HTR-8/SVneo (cell line): ENCODE measurements at regions not wholly inside any gene's neighbourhood (a gene's known extent, or its start where the extent isn't known, plus 50 kb on each side); places are given as distances from the start of the nearest gene placed in this dataset.
"Not testable (repeated sequence)": the region's sequence is repeated elsewhere in the genome, so short reads cannot be mapped to it uniquely, and the experiment has no call there.

Experiments
- DNase-seq: peaks from one replicate; pipeline ENCODE4 v3.0.0; 2011; ENCODE audit warnings: low spot score, mixed read lengths; ENCODE audit not compliant: insufficient read length
- FAIRE-seq: peaks from 2 replicates; lab custom pipeline; 2011; peaks lifted over from hg19 to GRCh38; lab: Jason Lieb, UNC

DNA sequence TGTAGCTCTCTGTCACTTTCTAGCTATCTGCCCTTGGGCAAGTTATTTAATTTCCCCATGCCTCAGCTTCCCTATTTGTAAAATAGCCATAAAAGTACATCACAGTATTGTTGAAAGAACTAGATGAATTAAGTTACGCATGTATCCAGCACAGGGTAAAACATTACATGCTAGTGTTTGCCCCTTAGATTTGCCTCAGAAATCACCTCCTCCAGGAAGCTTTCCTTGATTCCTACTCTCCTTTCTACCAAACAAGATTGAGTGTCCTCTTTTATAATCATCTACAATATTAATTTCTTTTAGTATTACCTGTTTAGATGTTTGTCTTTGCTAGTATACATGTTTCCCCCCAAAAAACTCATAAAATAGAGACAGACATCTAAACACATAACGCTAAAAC, 369.5 kb downstream of the GBA3 start:
- no peak for FAIRE-seq
- no peak for DNase-seq

DNA sequence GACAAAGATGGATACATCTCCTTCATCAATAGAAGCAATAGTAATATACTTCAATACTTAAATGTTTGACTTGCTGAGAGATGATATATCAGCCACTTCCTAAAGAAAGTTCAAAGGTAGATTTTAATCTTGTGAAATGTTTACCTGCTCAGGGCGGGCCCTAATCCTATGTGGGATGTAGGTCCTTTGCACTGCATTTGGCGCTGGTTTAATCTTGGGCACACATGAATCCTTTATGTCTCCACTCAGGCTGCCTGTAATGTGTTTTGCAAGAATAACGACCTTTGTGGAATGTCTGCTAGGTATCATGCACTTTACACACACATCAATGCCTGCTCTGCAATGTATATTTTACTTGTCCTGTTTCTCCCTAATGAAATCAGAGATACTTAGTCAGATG, 368.7 kb downstream of the GBA3 start:
- no peak for DNase-seq

DNA sequence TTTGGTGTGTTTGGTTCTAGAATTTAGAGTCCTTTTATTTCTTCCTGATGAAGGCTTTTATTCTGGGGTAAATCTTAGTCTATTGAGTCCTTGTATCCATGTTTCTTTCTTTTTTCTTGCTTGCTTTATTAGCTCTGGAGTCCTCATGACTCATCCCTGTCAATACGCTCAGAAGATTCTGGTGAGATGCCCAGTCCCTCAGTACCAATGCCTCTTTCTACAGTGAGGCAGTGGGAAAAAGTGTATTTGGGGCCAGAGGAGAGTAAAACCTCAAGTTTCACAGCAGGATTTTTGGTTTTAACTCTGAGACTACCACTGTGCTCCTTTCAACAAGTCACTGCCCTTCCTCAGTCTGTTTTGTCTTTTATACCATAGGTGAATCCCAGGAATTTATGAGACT, 368.0 kb downstream of the GBA3 start:
- DNase-seq (no peak), FAIRE-seq (no peak)

More for the DNA sequence above, 368.7 kb downstream of the GBA3 start:
- no peak for FAIRE-seq

- no peak for FAIRE-seq
- DNase-seq: no peak
Measured at GRCh38 chr4:23058165-23058776, 365.5 kb downstream of the GBA3 start.

- FAIRE-seq (no peak), DNase-seq (no peak)
Measured at GRCh38 chr4:23041501-23041900, 348.8 kb downstream of the GBA3 start.

DNA sequence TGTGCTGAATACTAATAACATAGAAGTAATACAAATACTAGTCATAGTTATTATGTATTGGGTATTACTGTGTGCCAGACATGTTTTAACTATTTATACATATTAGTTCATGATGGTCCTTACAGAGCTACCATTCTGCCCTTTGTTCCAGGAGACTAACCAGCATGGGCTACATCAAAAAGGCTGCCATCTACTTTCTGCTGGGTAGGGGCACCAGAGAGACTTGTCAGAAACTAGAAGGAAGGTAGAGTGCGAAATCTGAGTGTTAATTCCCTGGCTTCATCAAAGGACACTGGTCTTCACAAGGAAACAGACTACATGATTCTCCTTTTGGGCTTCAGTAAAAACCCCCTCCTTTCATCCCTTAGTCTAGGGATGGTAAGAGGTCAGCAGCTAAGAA, 347.8 kb downstream of the GBA3 start:
- DNase-seq: no peak
- FAIRE-seq: no peak

DNA sequence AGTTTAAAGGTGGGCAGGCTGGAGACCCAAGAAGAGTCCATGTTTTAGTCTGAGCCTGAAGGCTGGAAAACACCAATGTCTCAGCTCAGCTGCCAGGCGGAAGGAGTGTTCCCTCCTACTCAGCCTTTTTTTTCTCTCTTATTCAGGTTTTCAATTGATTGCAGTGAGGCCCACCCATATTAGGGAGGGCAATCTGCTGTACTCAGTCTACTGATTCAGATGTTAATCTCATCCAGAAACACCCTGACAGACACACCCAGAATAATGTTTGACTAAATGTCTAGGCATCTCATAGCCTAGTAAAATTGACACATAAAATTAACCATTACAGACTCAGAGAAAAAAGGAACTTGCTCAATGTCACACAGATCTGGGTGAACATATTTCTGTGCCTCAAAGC, 347.1 kb downstream of the GBA3 start:
- DNase-seq: no peak
- no peak for FAIRE-seq

GRCh38 chr4:23038626-23039491, 346.1 kb downstream of the GBA3 start:
- no peak for FAIRE-seq
- DNase-seq: no peak

DNA sequence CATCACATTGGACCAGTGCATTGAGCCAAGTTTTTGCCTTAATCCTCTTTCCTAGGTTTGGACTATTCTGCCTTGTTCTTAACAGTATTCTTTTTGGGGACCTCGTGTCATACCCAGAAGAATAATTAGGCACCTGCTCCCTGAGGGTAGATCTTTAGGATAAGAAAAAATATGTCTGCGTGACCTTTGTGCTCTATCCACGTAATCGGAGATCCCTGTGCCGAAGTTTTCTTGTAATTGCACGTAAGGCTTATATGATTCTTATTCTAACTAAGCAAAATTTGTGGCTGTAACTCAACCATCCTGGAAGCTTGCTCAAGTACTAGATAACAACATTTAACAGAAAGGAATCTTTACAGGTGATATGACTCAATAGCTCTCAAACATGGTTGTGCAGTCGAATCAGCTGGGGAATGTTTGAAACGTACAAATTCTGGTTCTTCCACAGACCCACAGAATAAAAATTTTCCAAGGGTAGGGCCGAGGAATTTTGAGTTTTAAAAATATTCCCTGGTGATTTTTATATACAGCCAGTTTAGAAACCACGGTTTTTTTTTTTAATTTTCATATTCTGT, 344.3 kb downstream of the GBA3 start:
- DNase-seq (no peak), FAIRE-seq (no peak)

DNA sequence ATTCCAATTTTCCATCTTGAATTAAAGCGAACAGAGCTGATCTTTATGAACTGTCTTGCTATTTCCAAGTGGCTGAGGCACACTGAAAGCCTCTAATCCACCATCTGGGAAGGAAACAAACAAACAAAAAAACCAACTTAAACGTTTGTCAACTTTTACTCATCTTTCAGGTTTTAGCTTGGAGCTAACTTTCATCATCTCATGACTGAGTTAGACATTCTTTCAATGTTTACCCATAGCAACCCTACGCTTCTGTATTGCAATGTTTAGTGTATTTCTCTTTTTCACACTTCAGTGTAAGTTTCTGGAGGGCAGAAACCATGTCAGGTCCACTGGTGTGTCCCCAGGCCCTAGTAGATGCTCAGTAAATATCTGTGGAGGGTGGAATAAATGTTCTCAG, 343.8 kb downstream of the GBA3 start:
- no peak for FAIRE-seq
- no peak for DNase-seq

GRCh38 chr4:23035521-23036056, 342.9 kb downstream of the GBA3 start:
- FAIRE-seq: no peak
- no peak for DNase-seq

DNA sequence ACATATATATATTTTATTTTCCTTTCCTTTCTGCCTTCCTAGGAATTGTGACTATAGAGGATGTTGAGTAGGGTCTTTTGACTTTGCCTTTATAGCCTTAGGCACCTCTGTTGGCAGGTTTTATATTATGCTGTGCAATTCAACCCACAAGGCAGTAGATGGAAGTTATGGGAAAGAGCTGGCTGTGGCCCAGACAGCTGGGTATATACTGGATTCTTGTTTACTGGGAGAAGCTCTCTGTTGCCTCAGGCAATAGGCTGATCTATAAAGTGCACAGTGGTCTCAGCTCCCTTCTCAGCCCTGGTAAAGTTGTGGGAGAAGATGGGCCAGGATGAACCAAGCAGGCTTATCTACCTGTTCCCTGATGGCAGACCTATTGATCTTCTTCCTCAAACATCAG, 342.0 kb downstream of the GBA3 start:
- DNase-seq (peak; percentile 18), FAIRE-seq (no peak)

- FAIRE-seq (no peak), DNase-seq (no peak)
Measured at GRCh38 chr4:23033796-23034195, 341.1 kb downstream of the GBA3 start.

DNA sequence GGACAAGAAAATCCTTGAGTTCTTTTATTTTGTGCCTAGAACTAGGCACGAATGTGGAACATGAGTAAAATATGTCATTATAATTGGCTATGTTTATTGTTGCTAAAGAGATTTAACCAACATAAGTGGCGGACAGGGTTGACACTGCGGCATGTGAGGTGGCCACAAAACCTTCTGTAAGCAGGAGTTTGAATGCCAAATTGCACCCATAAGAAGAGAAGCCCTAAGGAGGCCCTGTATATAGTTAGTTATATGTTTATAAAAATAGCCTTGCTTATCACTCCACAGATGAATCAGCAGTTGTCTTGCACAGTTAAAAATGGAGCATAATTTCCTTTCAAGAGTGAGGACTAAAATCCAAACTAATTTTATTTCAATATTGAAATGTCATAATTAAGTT, 336.1 kb downstream of the GBA3 start:
- DNase-seq (no peak), FAIRE-seq (no peak)

GRCh38 chr4:23023666-23024065, 330.9 kb downstream of the GBA3 start:
- FAIRE-seq (no peak), DNase-seq (no peak)

DNA sequence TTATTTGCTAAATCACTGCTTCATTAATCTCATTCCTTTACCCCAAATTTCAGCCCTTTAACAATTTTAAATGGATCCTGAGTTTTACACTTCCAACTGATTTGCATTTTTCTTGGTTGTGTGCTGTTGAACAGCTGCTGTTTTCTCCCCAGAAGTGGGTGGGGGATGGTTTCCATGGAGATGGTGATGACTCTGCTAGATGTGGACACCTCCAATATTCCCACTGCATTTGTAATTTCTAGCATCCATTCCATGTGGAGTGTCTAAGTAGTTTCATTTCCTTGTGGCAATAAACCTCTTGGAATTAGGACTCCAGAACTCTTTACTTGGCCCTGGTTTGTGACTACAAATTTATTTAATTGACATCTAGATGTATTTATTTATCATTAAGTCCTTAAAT, 330.4 kb downstream of the GBA3 start:
- DNase-seq: no peak
- FAIRE-seq: no peak

- peak; percentile 80 for DNase-seq
- no peak for FAIRE-seq
Measured at GRCh38 chr4:23022032-23022431, 329.3 kb downstream of the GBA3 start.

DNA sequence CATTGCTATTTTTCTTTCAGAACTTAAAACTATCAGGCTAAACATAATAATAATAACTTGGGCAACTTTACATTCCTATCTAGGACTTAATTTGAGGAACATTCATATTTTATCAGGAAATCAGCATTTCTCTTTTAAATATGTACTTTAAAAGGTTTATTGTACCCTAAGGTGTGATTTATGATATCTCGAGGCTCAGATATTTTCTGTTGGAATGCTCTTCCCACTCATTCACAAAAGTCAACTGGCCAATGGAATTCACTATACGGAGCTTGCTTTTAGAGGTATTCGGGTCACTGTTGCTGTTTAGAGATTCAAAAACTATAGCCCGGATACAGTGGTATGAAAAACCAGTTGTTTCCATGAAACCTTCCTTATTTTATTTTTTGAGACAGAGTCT, 328.3 kb downstream of the GBA3 start:
- DNase-seq: no peak

DNA sequence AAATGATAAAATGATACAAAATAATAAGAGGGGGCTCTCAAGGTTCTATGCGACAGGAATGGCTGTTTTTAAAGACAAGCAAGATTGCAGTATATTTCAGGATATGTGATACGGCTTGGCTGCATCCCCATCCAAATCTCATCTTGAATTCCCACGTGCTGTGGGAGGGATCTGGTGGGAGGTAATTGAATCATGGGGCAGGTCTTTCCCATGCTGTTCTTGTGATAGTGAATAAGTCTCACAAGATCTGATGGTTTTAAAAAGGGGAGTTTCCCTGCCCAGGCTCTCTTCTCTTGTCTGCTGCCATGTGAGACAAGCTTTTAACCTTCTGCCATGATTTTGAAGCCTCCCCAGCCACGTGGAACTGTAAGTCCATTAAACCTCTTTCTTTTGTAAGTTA, 327.7 kb downstream of the GBA3 start:
- FAIRE-seq, DNase-seq: not testable (repeated sequence)

More for the DNA sequence above, 328.3 kb downstream of the GBA3 start:
- no peak for FAIRE-seq

DNA sequence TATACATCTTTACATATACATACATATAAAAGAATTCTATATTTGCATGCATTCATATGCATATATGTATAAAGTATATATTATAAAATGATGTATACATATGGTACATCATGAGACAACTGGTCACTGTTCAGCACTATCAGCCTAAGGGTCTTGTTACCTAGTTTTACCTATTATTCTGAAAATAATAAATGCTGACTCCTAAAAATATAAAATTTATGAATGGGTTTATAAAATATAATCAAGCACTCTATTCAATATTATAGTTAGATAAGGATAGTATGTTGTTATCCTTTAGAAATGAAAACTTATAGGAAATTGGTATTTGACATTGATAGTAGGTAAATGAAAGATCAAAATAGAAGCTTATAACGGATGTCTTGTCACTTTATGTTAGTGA, 324.2 kb downstream of the GBA3 start:
- FAIRE-seq (no peak), DNase-seq (no peak)

GRCh38 chr4:23015821-23016220, 323.1 kb downstream of the GBA3 start:
- FAIRE-seq (no peak), DNase-seq (no peak)
